Tibial nerve (tissue), 4 donors: ENCODE measurements at regions not wholly inside any gene's neighbourhood (a gene's known extent, or its start where the extent isn't known, plus 50 kb on each side); places are given as distances from the start of the nearest gene placed in this dataset.

ENCODE experiments used
- DNase-seq, 2 donors: peaks; one replicate each; pipeline ENCODE4 v3.0.0-alpha.2; 2019; ENCODE audit warnings: low spot score in 2 of 2
- H3K27ac ChIP-seq, 4 donors: fragments of 200-600 bp; sonication (generic) in 3 of 4; one replicate each; pipeline ENCODE4 v1.5.1; 2017 to 2019; ENCODE audit warnings: mild to moderate bottlenecking in 1 of 4
- H3K27me3 ChIP-seq, 2 donors: fragments of 200-600 bp; sonication (generic) in 1 of 2; one replicate each; pipeline versions ENCODE4 v1.5.1 to v1.6.0; 2017 to 2019
- H3K36me3 ChIP-seq, 3 donors: fragments of 200-600 bp; sonication (generic); one replicate each; pipeline ENCODE4 v1.5.1; 2018 to 2019
- H3K4me1 ChIP-seq, 4 donors: fragments of 200-600 bp; sonication (generic) in 3 of 4; one replicate each; pipeline ENCODE4 v1.5.1; 2017 to 2019
- H3K4me3 ChIP-seq, 4 donors: fragments of 200-600 bp; sonication (generic) in 3 of 4; one replicate each; pipeline ENCODE4 v1.5.1; 2017 to 2019; ENCODE audit warnings: mild to moderate bottlenecking in 1 of 4, moderate library complexity in 1 of 4
- H3K9me3 ChIP-seq, 4 donors: fragments of 200-600 bp; sonication (generic) in 3 of 4; one replicate each; pipeline ENCODE4 v1.5.1; 2017 to 2019
- CTCF ChIP-seq, 5 experiments: fragments of 200-600 bp in 3 of 5; fragments of 450-650 bp in 2 of 5; sonication (generic) in 3 of 5; IDR thresholded peaks; one replicate each; pipeline ENCODE4 v1.5.1; 2016 to 2019; ENCODE audit warnings: antibody characterized with exemption in 5 of 5, mild to moderate bottlenecking in 3 of 5, moderate library complexity in 2 of 5
- EP300 ChIP-seq, 2 donors: sonication (generic); formaldehyde crosslinking; IDR thresholded peaks; one replicate each; pipeline ENCODE4 v1.6.1; 2017; ENCODE audit warnings: antibody characterized with exemption in 2 of 2, mild to moderate bottlenecking in 1 of 2
- POLR2A ChIP-seq, 2 donors: fragments of 450-650 bp; IDR thresholded peaks; one replicate each; pipeline ENCODE4 v1.6.1; 2017; ENCODE audit warnings: antibody characterized with exemption in 2 of 2, mild to moderate bottlenecking in 2 of 2, moderate library complexity in 2 of 2
- whole genome bisulfite sequencing, 2 donors: methylation state at CpG; one replicate each; pipeline ENCODE4 v1.1.5; 2018; 5-methylcytosine and 5-hydroxymethylcytosine counted together

GRCh38 chr15:60115579-60116380 lies 111.7 kb downstream of the FOXB1 start:
- TF ChIP-seq CTCF (IDR thresholded peaks at IDR 0.05) (no peak), POLR2A (IDR thresholded peaks at IDR 0.05) (no peak), EP300 (IDR thresholded peaks at IDR 0.05) (no peak)
- no peaks in the 10 kb centered on the region for H3K9me3 ChIP-seq
- H3K4me1 ChIP-seq = no peaks in the 10 kb centered on the region
- H3K27ac ChIP-seq = no peak overlapping the region
- H3K27me3 ChIP-seq = peaks cover 0 to 13% of the 10 kb centered on the region in 2 donors
- no peaks in the 10 kb centered on the region for H3K36me3 ChIP-seq
- DNase-seq = no peak
- whole genome bisulfite sequencing, 2 donors = 72 to 75% methylated on average over 9 of the region's 9 CpGs
- H3K4me3 ChIP-seq = no peak overlapping the region

GRCh38 chr15:60116456-60117089 lies 112.5 kb downstream of the FOXB1 start:
- no peak for DNase-seq
- Histone ChIP-seq H3K27ac (no peak overlapping the region), H3K9me3 (no peaks in the 10 kb centered on the region), H3K36me3 (no peaks in the 10 kb centered on the region), H3K4me3 (no peak overlapping the region), H3K27me3 (peaks cover 0 to 13% of the 10 kb centered on the region in 2 donors), H3K4me1 (no peaks in the 10 kb centered on the region)
- no peak for TF ChIP-seq CTCF (IDR thresholded peaks at IDR 0.05)
- TF ChIP-seq EP300 (IDR thresholded peaks at IDR 0.05) = no peak
- 47 to 49% methylated on average over 3 of the region's 3 CpGs for WGBS, 2 donors

GRCh38 chr15:60118146-60118545 lies 114.0 kb downstream of the FOXB1 start:
- DNase-seq = no peak
- TF ChIP-seq POLR2A (IDR thresholded peaks at IDR 0.05) = no peak
- TF ChIP-seq EP300 (IDR thresholded peaks at IDR 0.05) = no peak
- no peak for TF ChIP-seq CTCF (IDR thresholded peaks at IDR 0.05)
- 30 to 36% methylated on average over 8 of the region's 8 CpGs for WGBS, 2 donors
- no peaks in the 10 kb centered on the region for H3K9me3 ChIP-seq
- H3K36me3 ChIP-seq = no peaks in the 10 kb centered on the region
- no peak overlapping the region for H3K27ac ChIP-seq
- H3K4me1 ChIP-seq = no peaks in the 10 kb centered on the region
- H3K27me3 ChIP-seq = peaks cover 0 to 13% of the 10 kb centered on the region in 2 donors
- no peak overlapping the region for H3K4me3 ChIP-seq

- no peak for TF ChIP-seq CTCF (IDR thresholded peaks at IDR 0.05)
- no peak for TF ChIP-seq POLR2A (IDR thresholded peaks at IDR 0.05)
- no peak for TF ChIP-seq EP300 (IDR thresholded peaks at IDR 0.05)
- Histone ChIP-seq H3K9me3 (no peaks in the 10 kb centered on the region), H3K4me1 (no peaks in the 10 kb centered on the region), H3K36me3 (no peaks in the 10 kb centered on the region), H3K4me3 (no peak overlapping the region), H3K27me3 (peaks cover 0 to 13% of the 10 kb centered on the region in 2 donors), H3K27ac (no peak overlapping the region)
- WGBS, 2 donors = 20 to 37% methylated on average over 3 of the region's 3 CpGs
- no peak for DNase-seq
Measured at GRCh38 chr15:60118626-60119025, 114.5 kb downstream of the FOXB1 start.

GRCh38 chr15:60119101-60119500 lies 115.0 kb downstream of the FOXB1 start:
- Histone ChIP-seq H3K27me3 (peaks cover 0 to 13% of the 10 kb centered on the region in 2 donors), H3K4me1 (no peaks in the 10 kb centered on the region), H3K9me3 (no peaks in the 10 kb centered on the region), H3K27ac (no peak overlapping the region), H3K36me3 (no peaks in the 10 kb centered on the region), H3K4me3 (no peak overlapping the region)
- TF ChIP-seq POLR2A (IDR thresholded peaks at IDR 0.05) (no peak), EP300 (IDR thresholded peaks at IDR 0.05) (no peak), CTCF (IDR thresholded peaks at IDR 0.05) (no peak)
- DNase-seq = no peak
- 47% methylated on average over 4 of the region's 4 CpGs for WGBS, 2 donors
